WTC11 (cell line): ENCODE measurements at regions not wholly inside any gene's neighbourhood (a gene's known extent, or its start where the extent isn't known, plus 50 kb on each side); places are given as distances from the start of the nearest gene placed in this dataset.

Source experiments
- ATAC-seq: fragments of 200-7000 bp; cut with Tn5 transposase; 2 replicates; pipeline ENCODE4 v1.10.0; 2021; ENCODE audit warnings: mild to moderate bottlenecking, moderate library complexity
- CTCF ChIA-PET: fragments of 300-600 bp; sonication (Branson Sonifier 250); formaldehyde crosslinking; loops from one replicate; lab custom pipeline; 2021; ENCODE audit warnings: antibody characterized with exemption; lab: Charles Lee
- POLR2A ChIA-PET: fragments of 350-600 bp; sonication (Branson Sonifier 250); formaldehyde crosslinking; loops from one replicate; lab custom pipeline; 2021; ENCODE audit warnings: antibody characterized with exemption; lab: Charles Lee
- DNase-seq: peaks from one replicate; pipeline ENCODE4 v3.0.0; 2021; ENCODE audit warnings: low spot score
- H3K27ac Mint-ChIP-seq: 2 replicates; pipeline ENCODE4 v1.8.0; 2021; ENCODE audit warnings: mixed read lengths
- H3K27me3 Mint-ChIP-seq: 2 replicates; pipeline ENCODE4 v1.8.0; 2021; ENCODE audit warnings: low read depth, mild to moderate bottlenecking, moderate library complexity, mixed read lengths
- H3K36me3 Mint-ChIP-seq: 2 replicates; pipeline ENCODE4 v1.8.0; 2021; ENCODE audit warnings: mixed read lengths
- H3K4me1 Mint-ChIP-seq: 2 replicates; pipeline ENCODE4 v1.8.0; 2022; ENCODE audit warnings: mixed read lengths
- H3K4me3 Mint-ChIP-seq: 2 replicates; pipeline ENCODE4 v1.8.0; 2021; ENCODE audit warnings: mild to moderate bottlenecking, moderate library complexity, mixed read lengths
- H3K9me3 Mint-ChIP-seq: 2 replicates; pipeline ENCODE4 v1.8.0; 2021; ENCODE audit warnings: mixed read lengths
- ATF1 ChIP-seq: sonication (generic); formaldehyde crosslinking; IDR thresholded peaks from 2 replicates; pipeline ENCODE4 v1.8.1; 2023; ENCODE audit warnings: mild to moderate bottlenecking, moderate library complexity, missing genetic modification reagents
- EMX1 ChIP-seq: fragments of 250-450 bp; sonication (Bioruptor Pico); IDR thresholded peaks from 2 replicates; pipeline ENCODE4 v1.8.0; 2021; ENCODE audit warnings: mild to moderate bottlenecking
- FOXJ3 ChIP-seq: sonication (generic); formaldehyde crosslinking; IDR thresholded peaks from 2 replicates; pipeline ENCODE4 v1.9.0; 2021; ENCODE audit warnings: missing genetic modification reagents, mild to moderate bottlenecking, borderline replicate concordance
- HMGA2 ChIP-seq: fragments of 250-450 bp; sonication (Bioruptor Pico); IDR thresholded peaks from 2 replicates; pipeline ENCODE4 v1.4.0; 2021; ENCODE audit warnings: mild to moderate bottlenecking, moderate library complexity
- JUN ChIP-seq: sonication (generic); formaldehyde crosslinking; IDR thresholded peaks from 2 replicates; pipeline ENCODE4 v1.8.0; 2023; ENCODE audit warnings: mild to moderate bottlenecking, missing genetic modification reagents
- NFE2L1 ChIP-seq: sonication (generic); formaldehyde crosslinking; IDR thresholded peaks from 2 replicates; pipeline ENCODE4 v1.8.1; 2023; ENCODE audit warnings: missing genetic modification reagents
- OVOL2 ChIP-seq: fragments of 250-450 bp; sonication (Bioruptor Pico); IDR thresholded peaks from 2 replicates; pipeline ENCODE4 v1.9.0; 2021; ENCODE audit warnings: mild to moderate bottlenecking, borderline replicate concordance
- SOX15 ChIP-seq: fragments of 250-450 bp; sonication (Bioruptor Pico); IDR thresholded peaks from 2 replicates; pipeline ENCODE4 v1.9.0; 2021; ENCODE audit warnings: mild to moderate bottlenecking
- ZNF396 ChIP-seq: fragments of 250-450 bp; sonication (Bioruptor Pico); IDR thresholded peaks from 2 replicates; pipeline ENCODE4 v1.8.0; 2021; ENCODE audit warnings: mild to moderate bottlenecking, moderate library complexity, borderline replicate concordance
- ZNF671 ChIP-seq: fragments of 250-450 bp; sonication (Bioruptor Pico); IDR thresholded peaks from 2 replicates; pipeline ENCODE4 v1.8.0; 2021; ENCODE audit warnings: mild to moderate bottlenecking
- TF ChIP-seq, protein P1 (sequence below): sonication (generic); formaldehyde crosslinking; IDR thresholded peaks from 2 replicates; pipeline ENCODE4 v1.8.1; 2023; ENCODE audit warnings: mild to moderate bottlenecking, missing genetic modification reagents, moderate library complexity
- TF ChIP-seq, protein P2 (sequence below): sonication (generic); formaldehyde crosslinking; IDR thresholded peaks from 2 replicates; pipeline ENCODE4 v1.8.1; 2022; ENCODE audit warnings: mild to moderate bottlenecking, missing genetic modification reagents, moderate library complexity, borderline replicate concordance
- TF ChIP-seq, protein P3 (sequence below): sonication (generic); formaldehyde crosslinking; conservative IDR thresholded peaks from 2 replicates; pipeline ENCODE4 v1.8.1; 2023; ENCODE audit warnings: mild to moderate bottlenecking, low read depth, missing genetic modification reagents, moderate library complexity
- TF ChIP-seq, protein P4 (sequence below): sonication (generic); formaldehyde crosslinking; IDR thresholded peaks from 2 replicates; pipeline ENCODE4 v1.8.1; 2022; ENCODE audit warnings: low read depth, mild to moderate bottlenecking, moderate library complexity, missing genetic modification reagents, borderline replicate concordance
- TF ChIP-seq, protein P5 (sequence below): fragments of 250-450 bp; sonication (Bioruptor Pico); IDR thresholded peaks from 2 replicates; pipeline ENCODE4 v1.8.0; 2021; ENCODE audit warnings: mild to moderate bottlenecking
- TF ChIP-seq, protein P6 (sequence below): sonication (generic); formaldehyde crosslinking; IDR thresholded peaks from 2 replicates; pipeline ENCODE4 v1.8.0; 2023; ENCODE audit warnings: missing genetic modification reagents, mild to moderate bottlenecking, borderline replicate concordance

DNA sequence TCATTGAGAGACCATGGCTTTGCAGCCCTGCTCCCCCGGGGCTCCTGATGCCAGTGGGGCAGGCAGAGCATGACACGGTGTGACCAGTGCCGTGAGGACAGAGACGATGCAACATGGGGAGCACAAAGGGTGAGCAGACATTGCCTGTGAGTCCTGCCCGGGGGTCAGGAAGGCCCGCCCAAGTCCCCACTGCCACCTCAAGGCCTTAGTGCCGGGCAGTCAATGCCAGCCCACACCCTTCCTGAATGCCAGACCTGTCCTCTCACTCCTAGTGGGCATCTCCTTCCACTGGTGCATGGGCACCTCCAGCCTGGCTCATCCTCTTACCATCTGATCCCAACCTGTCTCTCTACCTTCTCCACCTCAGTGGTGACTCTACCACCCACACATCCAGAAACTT, 157.9 kb upstream of the ZMIZ1 start:
- ChIA-PET CTCF (no interaction called here), POLR2A (no interaction called here)
- Mint-ChIP-seq H3K9me3 (no peaks in the 10 kb centered on the region), H3K4me3 (no peak overlapping the region), H3K4me1 (peaks cover 36% of the 10 kb centered on the region), H3K27ac (no peak overlapping the region), H3K27me3 (peaks cover 26% of the 10 kb centered on the region), H3K36me3 (no peaks in the 10 kb centered on the region)
- ATAC-seq: no peak
- TF ChIP-seq FOXJ3 (CRISPR knock-in tag) (no peak), JUN (no peak), NFE2L1 (CRISPR knock-in tag) (no peak)
- TF ChIP-seq, protein P1, sequence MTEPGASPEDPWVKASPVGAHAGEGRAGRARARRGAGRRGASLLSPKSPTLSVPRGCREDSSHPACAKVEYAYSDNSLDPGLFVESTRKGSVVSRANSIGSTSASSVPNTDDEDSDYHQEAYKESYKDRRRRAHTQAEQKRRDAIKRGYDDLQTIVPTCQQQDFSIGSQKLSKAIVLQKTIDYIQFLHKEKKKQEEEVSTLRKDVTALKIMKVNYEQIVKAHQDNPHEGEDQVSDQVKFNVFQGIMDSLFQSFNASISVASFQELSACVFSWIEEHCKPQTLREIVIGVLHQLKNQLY (CRISPR knock-in tag): no peak
- TF ChIP-seq, protein P2, sequence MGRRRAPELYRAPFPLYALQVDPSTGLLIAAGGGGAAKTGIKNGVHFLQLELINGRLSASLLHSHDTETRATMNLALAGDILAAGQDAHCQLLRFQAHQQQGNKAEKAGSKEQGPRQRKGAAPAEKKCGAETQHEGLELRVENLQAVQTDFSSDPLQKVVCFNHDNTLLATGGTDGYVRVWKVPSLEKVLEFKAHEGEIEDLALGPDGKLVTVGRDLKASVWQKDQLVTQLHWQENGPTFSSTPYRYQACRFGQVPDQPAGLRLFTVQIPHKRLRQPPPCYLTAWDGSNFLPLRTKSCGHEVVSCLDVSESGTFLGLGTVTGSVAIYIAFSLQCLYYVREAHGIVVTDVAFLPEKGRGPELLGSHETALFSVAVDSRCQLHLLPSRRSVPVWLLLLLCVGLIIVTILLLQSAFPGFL: no peak
- TF ChIP-seq, protein P3, sequence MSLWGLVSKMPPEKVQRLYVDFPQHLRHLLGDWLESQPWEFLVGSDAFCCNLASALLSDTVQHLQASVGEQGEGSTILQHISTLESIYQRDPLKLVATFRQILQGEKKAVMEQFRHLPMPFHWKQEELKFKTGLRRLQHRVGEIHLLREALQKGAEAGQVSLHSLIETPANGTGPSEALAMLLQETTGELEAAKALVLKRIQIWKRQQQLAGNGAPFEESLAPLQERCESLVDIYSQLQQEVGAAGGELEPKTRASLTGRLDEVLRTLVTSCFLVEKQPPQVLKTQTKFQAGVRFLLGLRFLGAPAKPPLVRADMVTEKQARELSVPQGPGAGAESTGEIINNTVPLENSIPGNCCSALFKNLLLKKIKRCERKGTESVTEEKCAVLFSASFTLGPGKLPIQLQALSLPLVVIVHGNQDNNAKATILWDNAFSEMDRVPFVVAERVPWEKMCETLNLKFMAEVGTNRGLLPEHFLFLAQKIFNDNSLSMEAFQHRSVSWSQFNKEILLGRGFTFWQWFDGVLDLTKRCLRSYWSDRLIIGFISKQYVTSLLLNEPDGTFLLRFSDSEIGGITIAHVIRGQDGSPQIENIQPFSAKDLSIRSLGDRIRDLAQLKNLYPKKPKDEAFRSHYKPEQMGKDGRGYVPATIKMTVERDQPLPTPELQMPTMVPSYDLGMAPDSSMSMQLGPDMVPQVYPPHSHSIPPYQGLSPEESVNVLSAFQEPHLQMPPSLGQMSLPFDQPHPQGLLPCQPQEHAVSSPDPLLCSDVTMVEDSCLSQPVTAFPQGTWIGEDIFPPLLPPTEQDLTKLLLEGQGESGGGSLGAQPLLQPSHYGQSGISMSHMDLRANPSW (CRISPR knock-in tag): no peak
- TF ChIP-seq, protein P4, sequence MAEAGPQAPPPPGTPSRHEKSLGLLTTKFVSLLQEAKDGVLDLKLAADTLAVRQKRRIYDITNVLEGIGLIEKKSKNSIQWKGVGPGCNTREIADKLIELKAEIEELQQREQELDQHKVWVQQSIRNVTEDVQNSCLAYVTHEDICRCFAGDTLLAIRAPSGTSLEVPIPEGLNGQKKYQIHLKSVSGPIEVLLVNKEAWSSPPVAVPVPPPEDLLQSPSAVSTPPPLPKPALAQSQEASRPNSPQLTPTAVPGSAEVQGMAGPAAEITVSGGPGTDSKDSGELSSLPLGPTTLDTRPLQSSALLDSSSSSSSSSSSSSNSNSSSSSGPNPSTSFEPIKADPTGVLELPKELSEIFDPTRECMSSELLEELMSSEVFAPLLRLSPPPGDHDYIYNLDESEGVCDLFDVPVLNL (CRISPR knock-in tag): no peak
- TF ChIP-seq, protein P5, sequence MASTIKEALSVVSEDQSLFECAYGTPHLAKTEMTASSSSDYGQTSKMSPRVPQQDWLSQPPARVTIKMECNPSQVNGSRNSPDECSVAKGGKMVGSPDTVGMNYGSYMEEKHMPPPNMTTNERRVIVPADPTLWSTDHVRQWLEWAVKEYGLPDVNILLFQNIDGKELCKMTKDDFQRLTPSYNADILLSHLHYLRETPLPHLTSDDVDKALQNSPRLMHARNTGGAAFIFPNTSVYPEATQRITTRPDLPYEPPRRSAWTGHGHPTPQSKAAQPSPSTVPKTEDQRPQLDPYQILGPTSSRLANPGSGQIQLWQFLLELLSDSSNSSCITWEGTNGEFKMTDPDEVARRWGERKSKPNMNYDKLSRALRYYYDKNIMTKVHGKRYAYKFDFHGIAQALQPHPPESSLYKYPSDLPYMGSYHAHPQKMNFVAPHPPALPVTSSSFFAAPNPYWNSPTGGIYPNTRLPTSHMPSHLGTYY (CRISPR knock-in tag): no peak
- DNase-seq: no peak

DNA sequence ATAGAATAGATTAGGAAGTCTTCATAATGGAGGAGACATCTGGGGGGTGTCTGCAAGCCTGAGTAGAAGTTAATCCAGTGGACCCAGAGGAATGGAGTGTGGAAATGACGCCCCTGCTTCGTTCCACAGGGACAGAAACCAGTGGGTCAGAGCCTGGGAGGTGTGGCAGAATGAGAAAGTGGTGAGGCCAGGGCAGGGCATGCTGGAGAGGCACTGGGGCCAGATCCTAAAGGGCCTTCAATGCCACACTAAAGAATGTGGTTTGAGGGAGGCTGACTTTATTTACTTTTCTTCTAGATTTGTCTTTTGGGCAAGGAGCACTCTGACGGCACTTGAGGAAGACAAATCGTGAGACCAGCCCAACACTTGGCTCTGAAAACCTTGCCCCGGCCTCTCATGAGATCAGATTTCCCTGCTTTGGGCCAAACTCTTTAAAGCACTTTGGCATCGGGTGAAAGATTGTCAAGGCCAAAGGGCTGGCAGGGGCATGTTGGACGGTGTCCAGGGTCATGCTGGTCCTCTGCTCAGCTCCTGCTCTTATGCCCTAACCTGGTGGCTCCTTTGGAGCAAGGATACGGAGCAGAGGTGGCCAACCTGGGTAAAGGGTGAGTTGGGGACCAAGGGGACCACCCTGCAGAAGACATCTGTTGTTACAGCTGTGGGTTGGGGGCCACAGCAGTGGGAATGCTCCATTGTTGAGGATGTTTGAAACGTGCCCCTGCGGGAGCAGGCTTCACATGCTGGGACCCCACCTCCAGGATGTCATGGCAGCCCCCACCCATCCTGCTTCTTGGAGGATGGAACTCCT, 157.0 kb upstream of the ZMIZ1 start:
- no peak overlapping the region for H3K27ac Mint-ChIP-seq
- ATAC-seq (no peak), DNase-seq (no peak)
- CTCF ChIA-PET: no interaction called here
- H3K9me3 Mint-ChIP-seq: no peaks in the 10 kb centered on the region
- H3K27me3 Mint-ChIP-seq: peaks cover 26% of the 10 kb centered on the region
- TF ChIP-seq OVOL2 (CRISPR knock-in tag): no peak
- TF ChIP-seq, protein P1 (CRISPR knock-in tag): no peak
- TF ChIP-seq EMX1 (CRISPR knock-in tag): no peak
- TF ChIP-seq HMGA2 (CRISPR knock-in tag): no peak
- TF ChIP-seq ZNF671 (CRISPR knock-in tag): no peak
- TF ChIP-seq ATF1 (CRISPR knock-in tag): no peak
- TF ChIP-seq, protein P6, sequence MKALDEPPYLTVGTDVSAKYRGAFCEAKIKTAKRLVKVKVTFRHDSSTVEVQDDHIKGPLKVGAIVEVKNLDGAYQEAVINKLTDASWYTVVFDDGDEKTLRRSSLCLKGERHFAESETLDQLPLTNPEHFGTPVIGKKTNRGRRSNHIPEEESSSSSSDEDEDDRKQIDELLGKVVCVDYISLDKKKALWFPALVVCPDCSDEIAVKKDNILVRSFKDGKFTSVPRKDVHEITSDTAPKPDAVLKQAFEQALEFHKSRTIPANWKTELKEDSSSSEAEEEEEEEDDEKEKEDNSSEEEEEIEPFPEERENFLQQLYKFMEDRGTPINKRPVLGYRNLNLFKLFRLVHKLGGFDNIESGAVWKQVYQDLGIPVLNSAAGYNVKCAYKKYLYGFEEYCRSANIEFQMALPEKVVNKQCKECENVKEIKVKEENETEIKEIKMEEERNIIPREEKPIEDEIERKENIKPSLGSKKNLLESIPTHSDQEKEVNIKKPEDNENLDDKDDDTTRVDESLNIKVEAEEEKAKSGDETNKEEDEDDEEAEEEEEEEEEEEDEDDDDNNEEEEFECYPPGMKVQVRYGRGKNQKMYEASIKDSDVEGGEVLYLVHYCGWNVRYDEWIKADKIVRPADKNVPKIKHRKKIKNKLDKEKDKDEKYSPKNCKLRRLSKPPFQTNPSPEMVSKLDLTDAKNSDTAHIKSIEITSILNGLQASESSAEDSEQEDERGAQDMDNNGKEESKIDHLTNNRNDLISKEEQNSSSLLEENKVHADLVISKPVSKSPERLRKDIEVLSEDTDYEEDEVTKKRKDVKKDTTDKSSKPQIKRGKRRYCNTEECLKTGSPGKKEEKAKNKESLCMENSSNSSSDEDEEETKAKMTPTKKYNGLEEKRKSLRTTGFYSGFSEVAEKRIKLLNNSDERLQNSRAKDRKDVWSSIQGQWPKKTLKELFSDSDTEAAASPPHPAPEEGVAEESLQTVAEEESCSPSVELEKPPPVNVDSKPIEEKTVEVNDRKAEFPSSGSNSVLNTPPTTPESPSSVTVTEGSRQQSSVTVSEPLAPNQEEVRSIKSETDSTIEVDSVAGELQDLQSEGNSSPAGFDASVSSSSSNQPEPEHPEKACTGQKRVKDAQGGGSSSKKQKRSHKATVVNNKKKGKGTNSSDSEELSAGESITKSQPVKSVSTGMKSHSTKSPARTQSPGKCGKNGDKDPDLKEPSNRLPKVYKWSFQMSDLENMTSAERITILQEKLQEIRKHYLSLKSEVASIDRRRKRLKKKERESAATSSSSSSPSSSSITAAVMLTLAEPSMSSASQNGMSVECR: no peak
- TF ChIP-seq SOX15: no peak
- no peak for TF ChIP-seq ZNF396 (CRISPR knock-in tag)
- no peak overlapping the region for H3K4me3 Mint-ChIP-seq
- POLR2A ChIA-PET: no interaction called here
- H3K4me1 Mint-ChIP-seq: peaks cover 44% of the 10 kb centered on the region
- no peaks in the 10 kb centered on the region for H3K36me3 Mint-ChIP-seq
